Epithelial cell of esophagus (primary cell): ENCODE measurements at regions not wholly inside any gene's neighbourhood (a gene's known extent, or its start where the extent isn't known, plus 50 kb on each side); places are given as distances from the start of the nearest gene placed in this dataset.

Source experiments
- DNase-seq: peaks from one replicate; pipeline ENCODE4 v3.0.0; 2010; ENCODE audit warnings: low read depth
- H3K4me3 ChIP-seq: 2 replicates; pipeline ENCODE4 v1.5.1; 2011; ENCODE audit warnings: mild to moderate bottlenecking, low read length, control low read depth
- CTCF ChIP-seq: IDR thresholded peaks from 2 replicates; pipeline ENCODE4 v1.5.1; 2011; ENCODE audit warnings: low read depth, mild to moderate bottlenecking, low read length, control low read depth, inconsistent platforms; ENCODE audit not compliant: insufficient read depth; ENCODE audit errors: missing control alignments

- no peak for TF ChIP-seq CTCF
- no peak for DNase-seq
- no peak overlapping the region for H3K4me3 ChIP-seq
These were observed 186.6 kb upstream of the MTNR1B start for GRCh38 chr11:92782806-92783205.

GRCh38 chr11:92784331-92784730 lies 185.1 kb upstream of the MTNR1B start:
- no peak for DNase-seq
- no peak for TF ChIP-seq CTCF
- no peak overlapping the region for H3K4me3 ChIP-seq

GRCh38 chr11:92787638-92788037 lies 181.8 kb upstream of the MTNR1B start:
- no peak overlapping the region for H3K4me3 ChIP-seq
- no peak for TF ChIP-seq CTCF
- no peak for DNase-seq

- TF ChIP-seq CTCF, result no peak
- DNase-seq, result no peak
- H3K4me3 ChIP-seq, result no peak overlapping the region
These were observed 179.7 kb upstream of the MTNR1B start for GRCh38 chr11:92789761-92790160.

GRCh38 chr11:92790366-92790765 lies 179.1 kb upstream of the MTNR1B start:
- TF ChIP-seq CTCF, result no peak
- no peak for DNase-seq
- H3K4me3 ChIP-seq, result no peak overlapping the region

GRCh38 chr11:92790926-92791616 lies 178.4 kb upstream of the MTNR1B start:
- no peak overlapping the region for H3K4me3 ChIP-seq
- TF ChIP-seq CTCF, result no peak
- DNase-seq, result no peak

- DNase-seq, result no peak
- no peak overlapping the region for H3K4me3 ChIP-seq
- TF ChIP-seq CTCF, result no peak
These were observed 177.6 kb upstream of the MTNR1B start for GRCh38 chr11:92791886-92792285.
